ENCODE measurements at regions not wholly inside any gene's neighbourhood (a gene's known extent, or its start where the extent isn't known, plus 50 kb on each side); places are given as distances from the start of the nearest gene placed in this dataset.
"Not testable (repeated sequence)": the region's sequence is repeated elsewhere in the genome, so short reads cannot be mapped to it uniquely, and the experiment has no call there.

- DNase-seq (ENCODE audit: low spot score) = no peak
Observed at GRCh38 chr7:153408360-153409335, 643.5 kb upstream of the DPP6 start.

- not testable (repeated sequence) for DNase-seq (ENCODE audit: low spot score)
Observed at GRCh38 chr7:153409567-153410342, 642.4 kb upstream of the DPP6 start.

- DNase-seq (ENCODE audit: low spot score) = not testable (repeated sequence)
Observed at GRCh38 chr7:153410997-153411642, 641.1 kb upstream of the DPP6 start.

- DNase-seq (ENCODE audit: low spot score) = not testable (repeated sequence)
Observed at GRCh38 chr7:153412114-153412823, 639.9 kb upstream of the DPP6 start.

GRCh38 chr7:153412824-153413198 lies 639.4 kb upstream of the DPP6 start:
- not testable (repeated sequence) for DNase-seq (ENCODE audit: low spot score)

- DNase-seq (ENCODE audit: low spot score) = no peak
Observed at GRCh38 chr7:153413199-153413539, 639.0 kb upstream of the DPP6 start.

- DNase-seq (ENCODE audit: low spot score) = no peak
Observed at GRCh38 chr7:153413540-153414287, 638.5 kb upstream of the DPP6 start.

- DNase-seq (ENCODE audit: low spot score) = no peak
Observed at GRCh38 chr7:153414288-153414629, 637.9 kb upstream of the DPP6 start.

GRCh38 chr7:153415632-153416031 lies 636.6 kb upstream of the DPP6 start:
- DNase-seq (ENCODE audit: low spot score) = no peak

GRCh38 chr7:153422291-153423209 lies 629.6 kb upstream of the DPP6 start:
- no peak for DNase-seq (ENCODE audit: low spot score)

GRCh38 chr7:153423210-153423590 lies 629.0 kb upstream of the DPP6 start:
- DNase-seq (ENCODE audit: low spot score) = no peak

- no peak for DNase-seq (ENCODE audit: low spot score)
Observed at GRCh38 chr7:153430931-153431330, 621.3 kb upstream of the DPP6 start.

- DNase-seq (ENCODE audit: low spot score) = no peak
Observed at GRCh38 chr7:153432063-153432462, 620.1 kb upstream of the DPP6 start.

GRCh38 chr7:153433223-153433622 lies 619.0 kb upstream of the DPP6 start:
- no peak for DNase-seq (ENCODE audit: low spot score)

GRCh38 chr7:153440715-153441114 lies 611.5 kb upstream of the DPP6 start:
- no peak for DNase-seq (ENCODE audit: low spot score)

- DNase-seq (ENCODE audit: low spot score) = no peak
Observed at GRCh38 chr7:153443032-153443701, 609.0 kb upstream of the DPP6 start.

GRCh38 chr7:153444641-153445040 lies 607.6 kb upstream of the DPP6 start:
- no peak for DNase-seq (ENCODE audit: low spot score)

GRCh38 chr7:153445641-153446040 lies 606.6 kb upstream of the DPP6 start:
- DNase-seq (ENCODE audit: low spot score) = no peak

- no peak for DNase-seq (ENCODE audit: low spot score)
Observed at GRCh38 chr7:153446490-153446889, 605.7 kb upstream of the DPP6 start.

- no peak for DNase-seq (ENCODE audit: low spot score)
Observed at GRCh38 chr7:153447011-153447410, 605.2 kb upstream of the DPP6 start.
